HCT116 (cell line): ENCODE measurements at regions not wholly inside any gene's neighbourhood (a gene's known extent, or its start where the extent isn't known, plus 50 kb on each side); places are given as distances from the start of the nearest gene placed in this dataset.

ENCODE experiments used
- ATAC-seq: fragments of 200-7000 bp; cut with Tn5 transposase; 2 replicates; pipeline ENCODE4 v1.9.1; 2020; ENCODE audit warnings: mild to moderate bottlenecking, moderate library complexity
- BruUV-seq: library from RNA; stranded (reverse); fragments of 400-500 nt; replicated peaks from 2 replicates; lab custom pipeline; 2021; lab: Mats Ljungman, UMichigan
- CTCF ChIA-PET: fragments of 300-600 bp; sonication (Branson Sonifier 250); formaldehyde crosslinking; loops from one replicate; lab custom pipeline; 2021; ENCODE audit warnings: antibody characterized with exemption; lab: Charles Lee
- POLR2A ChIA-PET: fragments of 300-600, 350-600 bp; sonication (Branson Sonifier 250); formaldehyde crosslinking; loops from one replicate; lab custom pipeline; 2021; ENCODE audit warnings: antibody characterized with exemption; lab: Charles Lee
- RAD21 ChIA-PET, 2 experiments: fragments of 300-600 bp; sonication (Branson Sonifier 250); formaldehyde crosslinking; loops; one replicate each; lab custom pipeline; 2023; ENCODE audit warnings: low total read pairs in 2 of 2; ENCODE audit not compliant: uncharacterized antibody in 2 of 2, unreplicated experiment in 2 of 2, low non-redundant PET in 1 of 2; lab: Charles Lee
- DNase-seq: peaks from one replicate; pipeline ENCODE4 v3.0.0-alpha.2; 2010; ENCODE audit warnings: low read depth, low spot score
- H2AFZ ChIP-seq: fragments of 200-600 bp; shearing (Covaris generic), sonication (generic); 2 replicates; pipeline ENCODE4 v1.6.1; 2017; ENCODE audit warnings: low read depth, mixed run types, mixed read lengths, antibody characterized with exemption, low read length; ENCODE audit not compliant: poor library complexity, severe bottlenecking
- H3K27ac ChIP-seq: 2 replicates; pipeline ENCODE4 v1.5.1; 2012; ENCODE audit warnings: low read depth, low read length
- H3K27me3 ChIP-seq: fragments of 200-600 bp; sonication (generic); 2 replicates; pipeline ENCODE4 v1.6.1; 2016; ENCODE audit warnings: mixed run types, low read length, mixed read lengths; ENCODE audit not compliant: insufficient read depth
- H3K36me3 ChIP-seq, 2 experiments: fragments of 200-500 bp in 1 of 2; fragments of 200-600 bp in 1 of 2; sonication (Bioruptor generic) in 1 of 2; sonication (generic) in 1 of 2; 2 replicates each; pipeline versions ENCODE4 v1.5.1 to v1.6.1; 2014 to 2016; ENCODE audit warnings: low read length in 2 of 2, inconsistent platforms in 1 of 2, mixed read lengths in 1 of 2, mixed run types in 1 of 2; ENCODE audit not compliant: insufficient read depth in 2 of 2, control insufficient read depth in 1 of 2
- H3K4me1 ChIP-seq, 2 experiments: fragments of 200-600 bp in 1 of 2; sonication (generic) in 1 of 2; 2 replicates each; pipeline versions ENCODE4 v1.5.1 to v1.6.1; 2012 to 2017; ENCODE audit warnings: low read length in 2 of 2, inconsistent platforms in 1 of 2, mild to moderate bottlenecking in 1 of 2, mixed read lengths in 1 of 2, mixed run types in 1 of 2, moderate library complexity in 1 of 2; ENCODE audit not compliant: insufficient read depth in 2 of 2, control insufficient read depth in 1 of 2
- H3K4me2 ChIP-seq: fragments of 200-600 bp; sonication (generic); 2 replicates; pipeline ENCODE4 v1.6.1; 2017; ENCODE audit warnings: mixed run types, low read length, mixed read lengths
- H3K4me3 ChIP-seq, 2 experiments: fragments of 200-600 bp in 1 of 2; sonication (generic) in 1 of 2; replicated peaks in 1 of 2; 2 replicates each; pipeline ENCODE4 v1.5.1; 2011 to 2016; ENCODE audit warnings: low read length in 2 of 2, control low read depth in 1 of 2, low read depth in 1 of 2, mild to moderate bottlenecking in 1 of 2, mixed read lengths in 1 of 2, mixed run types in 1 of 2
- H3K79me2 ChIP-seq: fragments of 200-600 bp; sonication (generic); 2 replicates; pipeline ENCODE4 v1.6.1; 2017; ENCODE audit warnings: mild to moderate bottlenecking, mixed run types, low read length, moderate library complexity, mixed read lengths; ENCODE audit not compliant: insufficient read depth
- H3K9ac ChIP-seq: fragments of 200-600 bp; sonication (generic); 2 replicates; pipeline ENCODE4 v1.6.1; 2016; ENCODE audit warnings: low read length, mixed read lengths
- H3K9me2 ChIP-seq: fragments of 200-600 bp; sonication (generic), shearing (Covaris generic); 2 replicates; pipeline ENCODE4 v1.6.1; 2017; ENCODE audit warnings: mixed run types, mild to moderate bottlenecking, moderate library complexity; ENCODE audit not compliant: insufficient read depth
- H3K9me3 ChIP-seq, 2 experiments: fragments of 200-500 bp in 1 of 2; fragments of 200-600 bp in 1 of 2; sonication (Bioruptor generic) in 1 of 2; sonication (generic) in 1 of 2; 2 replicates each; pipeline ENCODE4 v1.6.1; 2014 to 2017; ENCODE audit warnings: low read length in 2 of 2, mixed read lengths in 2 of 2, inconsistent platforms in 1 of 2, low read depth in 1 of 2, mild to moderate bottlenecking in 1 of 2, mixed run types in 1 of 2, moderate library complexity in 1 of 2; ENCODE audit not compliant: control insufficient read depth in 1 of 2, insufficient read depth in 1 of 2
- H4K20me1 ChIP-seq: fragments of 200-600 bp; sonication (generic), shearing (Covaris generic); 2 replicates; pipeline ENCODE4 v1.6.1; 2017; ENCODE audit warnings: mixed run types, mild to moderate bottlenecking, moderate library complexity; ENCODE audit not compliant: insufficient read depth
- CEBPB ChIP-seq: IDR thresholded peaks from 2 replicates; pipeline ENCODE4 v1.6.1; 2012; ENCODE audit warnings: low read depth
- EZH2 ChIP-seq: fragments of 200-600 bp; sonication (generic); IDR thresholded peaks from 2 replicates; pipeline ENCODE4 v1.6.1; 2017; ENCODE audit warnings: antibody characterized with exemption, mixed run types
- FOSL1 ChIP-seq: IDR thresholded peaks from 2 replicates; pipeline ENCODE4 v1.6.1; 2012; ENCODE audit warnings: low read depth
- JUND ChIP-seq: IDR thresholded peaks from 2 replicates; pipeline ENCODE4 v1.6.1; 2012
- POLR2AphosphoS5 ChIP-seq: IDR thresholded peaks from 2 replicates; pipeline ENCODE4 v1.6.1; 2011; ENCODE audit warnings: mild to moderate bottlenecking, low read depth, low read length, moderate library complexity
- RAD21 ChIP-seq: IDR thresholded peaks from 2 replicates; pipeline ENCODE4 v1.6.1; 2012; ENCODE audit warnings: low read depth, mild to moderate bottlenecking
- SIN3A ChIP-seq: IDR thresholded peaks from 2 replicates; pipeline ENCODE4 v1.6.1; 2012; ENCODE audit warnings: low read depth
- SP1 ChIP-seq: IDR thresholded peaks from 2 replicates; pipeline ENCODE4 v1.6.1; 2012; ENCODE audit warnings: low read depth
- TCF7L2 ChIP-seq: IDR thresholded peaks from 2 replicates; pipeline ENCODE4 v1.7.0; 2011; ENCODE audit warnings: borderline replicate concordance, inconsistent platforms; ENCODE audit not compliant: insufficient read depth, insufficient read length; ENCODE audit errors: extremely low read depth
- ZFX ChIP-seq: fragments of 450-650 bp; IDR thresholded peaks from 2 replicates; pipeline ENCODE4 v1.6.1; 2017
- intact Hi-C: fragments of 100-400 bp; cut with micrococcal nuclease; formaldehyde crosslinking; loops from 2 replicates; pipeline ENCODE4 v1.10.0; 2022
- TF ChIP-seq, protein P1 (sequence below): IDR thresholded peaks from 2 replicates; pipeline ENCODE4 v1.6.1; 2011; ENCODE audit warnings: mild to moderate bottlenecking, low read length, moderate library complexity; ENCODE audit not compliant: insufficient replicate concordance; ENCODE audit errors: extremely low read depth
- TF ChIP-seq, protein P2 (sequence below): IDR thresholded peaks from 2 replicates; pipeline ENCODE4 v1.6.1; 2012
- TF ChIP-seq, protein P3 (sequence below): IDR thresholded peaks from 2 replicates; pipeline ENCODE4 v1.6.1; 2012; ENCODE audit warnings: low read depth

DNA sequence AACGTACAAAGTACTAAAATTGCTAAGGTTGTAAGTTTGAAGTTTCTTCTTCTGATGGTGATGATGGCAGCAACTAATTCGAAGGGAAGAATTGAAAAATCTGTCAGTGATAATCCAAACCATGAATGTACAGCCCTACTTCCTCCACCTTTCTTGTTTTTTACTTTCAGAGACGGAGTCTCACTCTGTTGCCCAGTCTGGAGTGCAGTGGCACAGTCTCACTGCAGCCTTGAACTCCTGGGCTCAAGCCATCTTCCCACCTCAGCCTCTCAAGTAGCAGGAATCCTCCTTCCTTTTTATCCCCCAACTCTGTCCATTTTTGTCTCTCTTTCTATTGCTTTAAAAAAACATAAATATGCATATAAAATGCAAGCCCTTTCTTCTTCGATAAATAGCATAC lies 112.3 kb upstream of the SOX21 start:
- DNase-seq (no peak), ATAC-seq (no peak)
- Histone ChIP-seq H3K9me3 (no peaks in the 10 kb centered on the region), H2AFZ (no peak overlapping the region), H3K79me2 (no peaks in the 10 kb centered on the region), H3K9ac (no peak overlapping the region), H3K27ac (no peak overlapping the region), H3K27me3 (peaks cover 58% of the 10 kb centered on the region), H3K36me3 (no peaks in the 10 kb centered on the region), H4K20me1 (no peaks in the 10 kb centered on the region), H3K9me2 (no peaks in the 10 kb centered on the region), H3K4me3 (no peak overlapping the region), H3K4me1 (no peaks in the 10 kb centered on the region), H3K4me2 (no peak overlapping the region)
- POLR2A ChIA-PET = no interaction called here
- no TSS peak for BruUV-seq
- TF ChIP-seq SP1 (no peak), ZFX (no peak), SIN3A (no peak), RAD21 (no peak), JUND (no peak)
- CTCF ChIA-PET = no interaction called here
- intact Hi-C loops = no loop called here
- RAD21 ChIA-PET = no interaction called here

DNA sequence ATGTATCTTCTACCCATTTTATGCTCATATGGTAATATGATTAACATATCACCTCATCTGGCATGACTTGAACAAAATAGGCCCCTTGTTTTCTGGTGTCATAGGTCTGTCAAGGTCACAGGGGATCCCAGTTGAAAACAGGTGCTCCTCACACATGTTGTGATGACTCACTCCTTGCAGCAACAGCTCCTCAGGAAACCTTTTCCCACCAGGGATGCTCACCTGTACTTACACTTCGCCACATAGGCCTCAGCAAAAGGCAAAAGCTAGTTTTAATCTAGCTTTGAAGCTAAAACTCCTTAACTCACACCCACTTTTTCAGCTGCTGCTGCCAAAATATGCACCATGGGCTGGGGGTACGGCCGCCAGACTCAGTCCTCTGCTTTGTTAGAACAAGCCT lies 110.0 kb upstream of the SOX21 start:
- RAD21 ChIA-PET = no interaction called here
- Histone ChIP-seq H2AFZ (no peak overlapping the region), H3K27ac (no peak overlapping the region), H3K36me3 (no peaks in the 10 kb centered on the region), H3K4me2 (no peak overlapping the region), H3K27me3 (peaks cover 43% of the 10 kb centered on the region), H4K20me1 (no peaks in the 10 kb centered on the region), H3K9me3 (no peaks in the 10 kb centered on the region), H3K4me1 (no peaks in the 10 kb centered on the region), H3K79me2 (no peaks in the 10 kb centered on the region), H3K9ac (no peak overlapping the region), H3K9me2 (no peaks in the 10 kb centered on the region), H3K4me3 (no peak overlapping the region)
- DNase-seq (no peak), ATAC-seq (no peak)
- BruUV-seq = no TSS peak
- intact Hi-C loops = no loop called here
- CTCF ChIA-PET = no interaction called here
- TF ChIP-seq FOSL1 = no peak
- TF ChIP-seq RAD21 = no peak
- TF ChIP-seq, protein P1, sequence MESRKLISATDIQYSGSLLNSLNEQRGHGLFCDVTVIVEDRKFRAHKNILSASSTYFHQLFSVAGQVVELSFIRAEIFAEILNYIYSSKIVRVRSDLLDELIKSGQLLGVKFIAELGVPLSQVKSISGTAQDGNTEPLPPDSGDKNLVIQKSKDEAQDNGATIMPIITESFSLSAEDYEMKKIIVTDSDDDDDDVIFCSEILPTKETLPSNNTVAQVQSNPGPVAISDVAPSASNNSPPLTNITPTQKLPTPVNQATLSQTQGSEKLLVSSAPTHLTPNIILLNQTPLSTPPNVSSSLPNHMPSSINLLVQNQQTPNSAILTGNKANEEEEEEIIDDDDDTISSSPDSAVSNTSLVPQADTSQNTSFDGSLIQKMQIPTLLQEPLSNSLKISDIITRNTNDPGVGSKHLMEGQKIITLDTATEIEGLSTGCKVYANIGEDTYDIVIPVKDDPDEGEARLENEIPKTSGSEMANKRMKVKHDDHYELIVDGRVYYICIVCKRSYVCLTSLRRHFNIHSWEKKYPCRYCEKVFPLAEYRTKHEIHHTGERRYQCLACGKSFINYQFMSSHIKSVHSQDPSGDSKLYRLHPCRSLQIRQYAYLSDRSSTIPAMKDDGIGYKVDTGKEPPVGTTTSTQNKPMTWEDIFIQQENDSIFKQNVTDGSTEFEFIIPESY = no peak
- TF ChIP-seq EZH2 = no peak
- TF ChIP-seq CEBPB = no peak
- TF ChIP-seq, protein P2, sequence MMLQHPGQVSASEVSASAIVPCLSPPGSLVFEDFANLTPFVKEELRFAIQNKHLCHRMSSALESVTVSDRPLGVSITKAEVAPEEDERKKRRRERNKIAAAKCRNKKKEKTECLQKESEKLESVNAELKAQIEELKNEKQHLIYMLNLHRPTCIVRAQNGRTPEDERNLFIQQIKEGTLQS = no peak
- no peak for TF ChIP-seq POLR2AphosphoS5
- no peak for TF ChIP-seq TCF7L2
- TF ChIP-seq, protein P3, sequence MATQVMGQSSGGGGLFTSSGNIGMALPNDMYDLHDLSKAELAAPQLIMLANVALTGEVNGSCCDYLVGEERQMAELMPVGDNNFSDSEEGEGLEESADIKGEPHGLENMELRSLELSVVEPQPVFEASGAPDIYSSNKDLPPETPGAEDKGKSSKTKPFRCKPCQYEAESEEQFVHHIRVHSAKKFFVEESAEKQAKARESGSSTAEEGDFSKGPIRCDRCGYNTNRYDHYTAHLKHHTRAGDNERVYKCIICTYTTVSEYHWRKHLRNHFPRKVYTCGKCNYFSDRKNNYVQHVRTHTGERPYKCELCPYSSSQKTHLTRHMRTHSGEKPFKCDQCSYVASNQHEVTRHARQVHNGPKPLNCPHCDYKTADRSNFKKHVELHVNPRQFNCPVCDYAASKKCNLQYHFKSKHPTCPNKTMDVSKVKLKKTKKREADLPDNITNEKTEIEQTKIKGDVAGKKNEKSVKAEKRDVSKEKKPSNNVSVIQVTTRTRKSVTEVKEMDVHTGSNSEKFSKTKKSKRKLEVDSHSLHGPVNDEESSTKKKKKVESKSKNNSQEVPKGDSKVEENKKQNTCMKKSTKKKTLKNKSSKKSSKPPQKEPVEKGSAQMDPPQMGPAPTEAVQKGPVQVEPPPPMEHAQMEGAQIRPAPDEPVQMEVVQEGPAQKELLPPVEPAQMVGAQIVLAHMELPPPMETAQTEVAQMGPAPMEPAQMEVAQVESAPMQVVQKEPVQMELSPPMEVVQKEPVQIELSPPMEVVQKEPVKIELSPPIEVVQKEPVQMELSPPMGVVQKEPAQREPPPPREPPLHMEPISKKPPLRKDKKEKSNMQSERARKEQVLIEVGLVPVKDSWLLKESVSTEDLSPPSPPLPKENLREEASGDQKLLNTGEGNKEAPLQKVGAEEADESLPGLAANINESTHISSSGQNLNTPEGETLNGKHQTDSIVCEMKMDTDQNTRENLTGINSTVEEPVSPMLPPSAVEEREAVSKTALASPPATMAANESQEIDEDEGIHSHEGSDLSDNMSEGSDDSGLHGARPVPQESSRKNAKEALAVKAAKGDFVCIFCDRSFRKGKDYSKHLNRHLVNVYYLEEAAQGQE = no peak
- POLR2A ChIA-PET = no interaction called here
